H1 (cell line): ENCODE measurements at regions not wholly inside any gene's neighbourhood (a gene's known extent, or its start where the extent isn't known, plus 50 kb on each side); places are given as distances from the start of the nearest gene placed in this dataset.
A peak's percentile ranks its signal among the peaks of the same experiment; 100 is the strongest.

Experiments used
- CTCF ChIA-PET: fragments of 300-600 bp; sonication (Branson Sonifier 250); formaldehyde crosslinking; loops from one replicate; lab custom pipeline; 2021; ENCODE audit not compliant: partially characterized antibody; lab: Charles Lee
- POLR2A ChIA-PET: fragments of 300-600 bp; sonication (Branson Sonifier 250); formaldehyde crosslinking; loops from one replicate; lab custom pipeline; 2021; ENCODE audit warnings: inconsistent platforms; ENCODE audit not compliant: partially characterized antibody; lab: Charles Lee
- DNase-seq, 2 experiments: peaks; one replicate each; pipeline versions ENCODE4 v3.0.0 to v3.0.0-alpha.2; 2010 to 2022; ENCODE audit warnings: low spot score in 2 of 2, low read depth in 1 of 2, mixed read lengths in 1 of 2
- FAIRE-seq: peaks from 2 replicates; lab custom pipeline; 2011; peaks lifted over from hg19 to GRCh38; lab: Jason Lieb, UNC
- H2AFZ ChIP-seq: 2 replicates; pipeline ENCODE4 v1.8.1; 2012; ENCODE audit warnings: low read length, inconsistent platforms
- H2AK5ac ChIP-seq: 2 replicates; pipeline ENCODE4 v1.6.1; 2013; ENCODE audit warnings: low read depth, low read length
- H2BK120ac ChIP-seq: replicated peaks from 2 replicates; pipeline ENCODE3; 2013; ENCODE audit warnings: low read depth, low read length, inconsistent platforms
- H2BK12ac ChIP-seq: 2 replicates; pipeline ENCODE4 v1.6.1; 2013; ENCODE audit warnings: low read depth, low read length
- H2BK15ac ChIP-seq: 2 replicates; pipeline ENCODE4 v1.6.1; 2013; ENCODE audit warnings: low read length
- H2BK20ac ChIP-seq: 2 replicates; pipeline ENCODE4 v1.6.1; 2013; ENCODE audit warnings: low read length
- H2BK5ac ChIP-seq: 2 replicates; pipeline ENCODE4 v1.6.1; 2013; ENCODE audit warnings: low read depth, low read length
- H3K14ac ChIP-seq: 2 replicates; pipeline ENCODE4 v1.6.1; 2013; ENCODE audit warnings: inconsistent platforms; ENCODE audit not compliant: insufficient read length
- H3K18ac ChIP-seq: 2 replicates; pipeline ENCODE4 v1.6.1; 2013; ENCODE audit warnings: low read length; ENCODE audit errors: extremely low read depth
- H3K23ac ChIP-seq: 2 replicates; pipeline ENCODE4 v1.6.1; 2013; ENCODE audit warnings: inconsistent platforms; ENCODE audit not compliant: insufficient read length
- H3K23me2 ChIP-seq: 2 replicates; pipeline ENCODE4 v1.6.1; 2013; ENCODE audit warnings: low read depth, low read length
- H3K27ac ChIP-seq: 2 replicates; pipeline ENCODE4 v1.6.1; 2011; ENCODE audit warnings: low read depth, low read length, inconsistent platforms
- H3K27me3 ChIP-seq, 4 experiments: replicated peaks in 1 of 4; 1 replicate in 1 of 4; 2 replicates in 3 of 4; pipeline versions ENCODE4 v1.6.1 to v1.8.1; 2011 to 2013; ENCODE audit warnings: low read length in 3 of 4, mild to moderate bottlenecking in 3 of 4, inconsistent platforms in 2 of 4, mixed read lengths in 2 of 4, moderate library complexity in 1 of 4; ENCODE audit not compliant: control insufficient read depth in 3 of 4, insufficient read depth in 3 of 4; ENCODE audit errors: extremely low read depth in 1 of 4
- H3K36me3 ChIP-seq, 4 experiments: 2 replicates each; pipeline versions ENCODE4 v1.6.1 to v1.8.1; 2011 to 2013; ENCODE audit warnings: mild to moderate bottlenecking in 4 of 4, low read length in 3 of 4, moderate library complexity in 2 of 4, control low read depth in 1 of 4, inconsistent platforms in 1 of 4; ENCODE audit not compliant: insufficient read depth in 4 of 4, control insufficient read depth in 2 of 4
- H3K4ac ChIP-seq: replicated peaks from 2 replicates; pipeline ENCODE3; 2013; ENCODE audit warnings: low read length, low read depth, mixed read lengths, inconsistent platforms; ENCODE audit not compliant: insufficient read length
- H3K4me1 ChIP-seq, 4 experiments: replicated peaks in 1 of 4; 1 replicate in 1 of 4; 2 replicates in 3 of 4; pipeline versions ENCODE4 v1.6.1 to v1.8.1; 2011 to 2013; ENCODE audit warnings: low read length in 3 of 4, inconsistent platforms in 2 of 4, mixed read lengths in 1 of 4; ENCODE audit not compliant: insufficient read depth in 4 of 4, control insufficient read depth in 3 of 4
- H3K4me2 ChIP-seq, 2 experiments: 2 replicates each; pipeline versions ENCODE4 v1.6.1 to v1.8.1; 2011 to 2013; ENCODE audit warnings: low read depth in 2 of 2, low read length in 2 of 2, control low read depth in 1 of 2, inconsistent platforms in 1 of 2, mild to moderate bottlenecking in 1 of 2; ENCODE audit not compliant: insufficient read depth in 1 of 2
- H3K4me3 ChIP-seq, 4 experiments: fragments of 200-600, 300-600 bp in 1 of 4; sonication (generic), shearing (Covaris generic), sonication (Bioruptor Twin) in 1 of 4; 2 replicates each; pipeline versions ENCODE4 v1.5.1 to v1.8.1; 2011 to 2016; ENCODE audit warnings: low read length in 4 of 4, low read depth in 3 of 4, control low read depth in 2 of 4, inconsistent platforms in 2 of 4, mild to moderate bottlenecking in 2 of 4, mixed read lengths in 1 of 4, moderate library complexity in 1 of 4; ENCODE audit not compliant: insufficient read depth in 2 of 4; ENCODE audit errors: extremely low read depth in 1 of 4
- H3K56ac ChIP-seq: replicated peaks from 2 replicates; pipeline ENCODE3; 2013; ENCODE audit warnings: low read depth, mild to moderate bottlenecking, mixed read lengths, low read length, inconsistent platforms; ENCODE audit not compliant: insufficient read length
- H3K79me1 ChIP-seq: 2 replicates; pipeline ENCODE4 v1.6.1; 2013; ENCODE audit warnings: low read depth, low read length, control low read depth
- H3K79me2 ChIP-seq, 2 experiments: 2 replicates each; pipeline versions ENCODE4 v1.6.1 to v1.8.1; 2012 to 2013; ENCODE audit warnings: low read length in 2 of 2, mild to moderate bottlenecking in 2 of 2, inconsistent platforms in 1 of 2; ENCODE audit not compliant: insufficient read depth in 2 of 2, control insufficient read depth in 1 of 2
- H3K9ac ChIP-seq, 4 experiments: replicated peaks in 1 of 4; 1 replicate in 1 of 4; 2 replicates in 3 of 4; pipeline versions ENCODE4 v1.6.1 to v1.8.1; 2011 to 2013; ENCODE audit warnings: low read depth in 3 of 4, low read length in 3 of 4, control low read depth in 2 of 4, mild to moderate bottlenecking in 2 of 4, moderate library complexity in 2 of 4, inconsistent platforms in 1 of 4; ENCODE audit errors: extremely low read depth in 1 of 4
- H3K9me3 ChIP-seq, 2 experiments: 2 replicates each; pipeline versions ENCODE4 v1.6.1 to v1.8.1; 2012 to 2013; ENCODE audit warnings: mild to moderate bottlenecking in 2 of 2, moderate library complexity in 2 of 2, control low read depth in 1 of 2, inconsistent platforms in 1 of 2, low read depth in 1 of 2, low read length in 1 of 2, mixed read lengths in 1 of 2; ENCODE audit not compliant: insufficient read depth in 2 of 2
- H4K20me1 ChIP-seq, 2 experiments: replicated peaks in 1 of 2; 2 replicates each; pipeline versions ENCODE3 to v1.8.1; 2011 to 2013; ENCODE audit warnings: inconsistent platforms in 2 of 2, low read length in 2 of 2, mild to moderate bottlenecking in 1 of 2; ENCODE audit not compliant: insufficient read depth in 2 of 2, control insufficient read depth in 1 of 2
- H4K5ac ChIP-seq: 2 replicates; pipeline ENCODE4 v1.6.1; 2013; ENCODE audit warnings: low read length, low read depth, mixed read lengths, inconsistent platforms; ENCODE audit not compliant: insufficient read length
- H4K8ac ChIP-seq: 2 replicates; pipeline ENCODE4 v1.8.0; 2013; ENCODE audit warnings: mild to moderate bottlenecking, moderate library complexity, low read length, inconsistent platforms; ENCODE audit not compliant: insufficient read depth; ENCODE audit errors: extremely low read depth
- H4K91ac ChIP-seq: replicated peaks from 2 replicates; pipeline ENCODE3; 2013; ENCODE audit warnings: low read length, mixed read lengths, inconsistent platforms; ENCODE audit not compliant: insufficient read length
- CHD1 ChIP-seq: IDR thresholded peaks from 2 replicates; pipeline ENCODE4 v1.6.1; 2012; ENCODE audit warnings: low read depth, low read length, improper control_type of control experiment
- FOSL1 ChIP-seq: IDR thresholded peaks from 2 replicates; pipeline ENCODE4 v1.6.1; 2011; ENCODE audit warnings: mild to moderate bottlenecking, low read depth, low read length, moderate library complexity; ENCODE audit not compliant: insufficient read depth
- JUN ChIP-seq: IDR thresholded peaks from 2 replicates; pipeline ENCODE4 v1.6.1; 2011; ENCODE audit warnings: low read depth, mild to moderate bottlenecking, improper control_type of control experiment, low read length
- RXRA ChIP-seq: IDR thresholded peaks from 2 replicates; pipeline ENCODE4 v1.6.1; 2011; ENCODE audit warnings: low read depth, mild to moderate bottlenecking, low read length, moderate library complexity; ENCODE audit not compliant: insufficient read depth
- SP1 ChIP-seq: IDR thresholded peaks from 2 replicates; pipeline ENCODE4 v1.6.1; 2011; ENCODE audit warnings: low read depth, low read length
- WGBS, 2 experiments: shearing (Covaris generic) in 1 of 2; methylation state at CpG; one replicate each; pipeline versions ENCODE4 v1.1.6 to v1.1.7; 2013 to 2015; ENCODE audit warnings: low lambda C conversion rate in 2 of 2, mixed read lengths in 2 of 2, inconsistent platforms in 1 of 2, low coverage in 1 of 2, missing lambda C conversion rate in 1 of 2; ENCODE audit not compliant: insufficient replicate concordance in 2 of 2, insufficient coverage in 1 of 2, insufficient read length in 1 of 2; ENCODE audit errors: extremely low coverage in 1 of 2, missing lambda C conversion rate in 1 of 2; 5-methylcytosine and 5-hydroxymethylcytosine counted together

- Histone ChIP-seq H2AFZ (0 out of 2 replicates have a peak overlapping the region, but pooled peaks have one; percentile 16), H4K8ac (no peak overlapping the region), H3K4me2 (no peak overlapping the region), H3K4me1 (no peaks in the 10 kb centered on the region), H2BK12ac (no peak overlapping the region), H3K79me1 (no peaks in the 10 kb centered on the region), H3K23ac (no peak overlapping the region), H3K56ac (no peak overlapping the region), H2BK120ac (no peak overlapping the region), H4K5ac (no peak overlapping the region), H3K36me3 (no peaks in the 10 kb centered on the region), H2AK5ac (no peak overlapping the region), H2BK20ac (no peak overlapping the region), H3K27ac (no peak overlapping the region), H3K9ac (no peak overlapping the region), H2BK5ac (no peak overlapping the region), H3K18ac (no peak overlapping the region), H4K91ac (no peak overlapping the region), H3K23me2 (no peaks in the 10 kb centered on the region), H3K4me3 (no peak overlapping the region), H2BK15ac (no peak overlapping the region), H3K4ac (no peak overlapping the region), H3K9me3 (no peaks in the 10 kb centered on the region; a peak in 2 of 4 replicates), H3K14ac (no peak overlapping the region), H3K27me3 (no peaks in the 10 kb centered on the region), H4K20me1 (no peaks in the 10 kb centered on the region), H3K79me2 (no peaks in the 10 kb centered on the region)
- DNase-seq (no peak), FAIRE-seq (no peak)
- POLR2A ChIA-PET = no interaction called here
- CTCF ChIA-PET = interaction anchor here (1.0 to 1.1 kb wide), 3 partner anchors 8 to 449 kb away, joined by 3 read pairs; no protein-coding TSS in a partner anchor
- TF ChIP-seq JUN = no peak
- TF ChIP-seq FOSL1 = no peak
- no peak for TF ChIP-seq SP1
- no peak for TF ChIP-seq RXRA
- TF ChIP-seq CHD1 = no peak
- WGBS, 2 experiments = 94% methylated on average over 1 of the region's 1 CpG; no CpG with 5 or more reads in 1 of the 2 experiments
These were observed 85.8 kb upstream of the CAMK1G start for GRCh38 chr1:209497729-209498128.
